Common myeloid progenitor, CD34-positive (primary cell): ENCODE measurements at regions not wholly inside any gene's neighbourhood (a gene's known extent, or its start where the extent isn't known, plus 50 kb on each side); places are given as distances from the start of the nearest gene placed in this dataset.

ENCODE experiments used
- CTCF ChIA-PET: fragments of 350-600 bp; sonication (Branson Sonifier 250); formaldehyde crosslinking; loops from one replicate; lab custom pipeline; 2021; ENCODE audit warnings: antibody characterized with exemption; lab: Charles Lee
- POLR2A ChIA-PET: fragments of 350-600 bp; sonication (Branson Sonifier 250); formaldehyde crosslinking; loops from one replicate; lab custom pipeline; 2021; ENCODE audit warnings: antibody characterized with exemption; lab: Charles Lee
- DNase-seq, 3 donors: peaks; one replicate each; pipeline versions ENCODE4 v3.0.0 to v3.0.0-alpha.2; 2013
- H3K27ac ChIP-seq, 2 experiments: 1 replicate in 1 of 2; 2 replicates in 1 of 2; pipeline ENCODE4 v1.7.0; 2013; ENCODE audit warnings: inconsistent platforms in 2 of 2, low read length in 2 of 2, mild to moderate bottlenecking in 2 of 2, low read depth in 1 of 2, moderate library complexity in 1 of 2; ENCODE audit not compliant: severe bottlenecking in 2 of 2, insufficient read depth in 1 of 2, poor library complexity in 1 of 2
- H3K27me3 ChIP-seq, 5 experiments: replicated peaks in 2 of 5; 1 replicate in 3 of 5; 2 replicates in 2 of 5; pipeline versions ENCODE4 v1.6.1 to v1.7.0; 2013; ENCODE audit warnings: low read length in 4 of 5, mild to moderate bottlenecking in 2 of 5, moderate library complexity in 2 of 5, inconsistent platforms in 1 of 5; ENCODE audit not compliant: insufficient read depth in 5 of 5, control insufficient read depth in 4 of 5
- H3K36me3 ChIP-seq, 4 experiments: 1 replicate in 2 of 4; 2 replicates in 2 of 4; pipeline versions ENCODE4 v1.6.1 to v1.7.0; 2013; ENCODE audit warnings: low read length in 3 of 4, control low read depth in 1 of 4, mild to moderate bottlenecking in 1 of 4; ENCODE audit not compliant: control insufficient read depth in 4 of 4, insufficient read depth in 4 of 4
- H3K4me1 ChIP-seq, 4 experiments: 1 replicate in 3 of 4; 2 replicates in 1 of 4; pipeline versions ENCODE4 v1.6.1 to v1.7.1; 2013; ENCODE audit warnings: low read length in 3 of 4, mild to moderate bottlenecking in 3 of 4, control low read depth in 1 of 4, inconsistent platforms in 1 of 4, moderate library complexity in 1 of 4; ENCODE audit not compliant: control insufficient read depth in 4 of 4, insufficient read depth in 4 of 4; ENCODE audit errors: control extremely low read depth in 1 of 4
- H3K4me3 ChIP-seq, 7 experiments: 1 replicate in 4 of 7; 2 replicates in 3 of 7; pipeline versions ENCODE4 v1.5.1 to v1.7.0; 2013; ENCODE audit warnings: mild to moderate bottlenecking in 7 of 7, low read length in 6 of 7, moderate library complexity in 6 of 7, inconsistent platforms in 2 of 7, low read depth in 2 of 7, control low read depth in 1 of 7; ENCODE audit not compliant: insufficient read depth in 4 of 7, control insufficient read depth in 1 of 7; ENCODE audit errors: extremely low read depth in 1 of 7
- H3K9me3 ChIP-seq, 5 experiments: 1 replicate in 4 of 5; 2 replicates in 1 of 5; pipeline versions ENCODE4 v1.6.1 to v1.7.1; 2013; ENCODE audit warnings: low read length in 4 of 5, mild to moderate bottlenecking in 2 of 5, inconsistent platforms in 1 of 5, low read depth in 1 of 5, moderate library complexity in 1 of 5; ENCODE audit not compliant: control insufficient read depth in 4 of 5, insufficient read depth in 2 of 5; ENCODE audit errors: control extremely low read depth in 1 of 5
- WGBS: methylation state at CpG from one replicate; pipeline ENCODE4 v1.1.5; 2013; ENCODE audit not compliant: insufficient coverage; 5-methylcytosine and 5-hydroxymethylcytosine counted together

DNA sequence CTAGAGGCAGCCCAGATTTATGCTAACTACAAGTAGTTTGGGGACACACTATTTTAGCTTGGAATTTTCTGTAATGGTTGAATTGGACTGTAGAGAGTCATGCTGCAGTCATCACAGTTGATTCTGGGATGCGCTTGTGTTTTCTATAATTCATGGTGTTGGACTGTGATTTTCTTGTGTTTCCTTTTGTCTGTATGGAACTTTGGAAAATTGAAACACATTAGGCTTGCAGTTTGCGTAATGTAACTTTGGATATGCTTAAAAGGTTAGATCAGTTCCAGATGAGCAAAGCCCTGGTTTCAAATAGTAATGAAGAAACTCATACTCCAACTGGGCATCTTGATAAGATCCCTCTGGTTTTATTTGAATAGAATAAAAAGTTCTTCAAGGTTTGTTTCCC lies 502.2 kb downstream of the ARL4A start:
- ChIA-PET POLR2A (no interaction called here), CTCF (no interaction called here)
- no peak for DNase-seq
- Histone ChIP-seq H3K4me1 (no peaks in the 10 kb centered on the region), H3K9me3 (no peaks in the 10 kb centered on the region), H3K4me3 (no peak overlapping the region), H3K36me3 (no peaks in the 10 kb centered on the region), H3K27me3 (no peaks in the 10 kb centered on the region), H3K27ac (no peak overlapping the region)
- WGBS, result 100% methylated on average over 1 of the region's 2 CpGs

DNA sequence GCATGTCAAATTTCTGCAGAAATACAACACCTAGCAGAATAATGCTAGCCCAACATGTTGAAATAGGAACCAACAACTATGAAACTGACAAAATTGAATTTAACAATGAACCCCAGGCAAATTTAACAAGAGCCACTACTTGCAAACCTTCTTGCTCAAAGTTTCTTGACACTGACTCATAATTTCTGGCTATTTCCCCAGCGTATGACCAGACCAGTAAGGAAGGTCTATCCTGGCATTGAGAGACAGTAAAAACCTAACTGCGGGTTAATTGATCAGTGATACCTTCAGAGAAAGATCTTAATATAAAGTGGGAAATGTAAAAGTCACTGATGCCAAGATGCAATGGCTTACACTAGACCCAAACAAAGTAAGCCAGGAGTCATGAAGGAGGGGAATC lies 510.1 kb downstream of the ARL4A start:
- no peak overlapping the region for H3K4me3 ChIP-seq
- no peaks in the 10 kb centered on the region for H3K4me1 ChIP-seq
- H3K27ac ChIP-seq, result no peak overlapping the region
- no peak for DNase-seq
- H3K9me3 ChIP-seq, result no peaks in the 10 kb centered on the region
- no peaks in the 10 kb centered on the region for H3K36me3 ChIP-seq
- H3K27me3 ChIP-seq, result no peaks in the 10 kb centered on the region
- POLR2A ChIA-PET, result no interaction called here
- 90% methylated on average over 2 of the region's 2 CpGs for WGBS
- CTCF ChIA-PET, result no interaction called here

DNA sequence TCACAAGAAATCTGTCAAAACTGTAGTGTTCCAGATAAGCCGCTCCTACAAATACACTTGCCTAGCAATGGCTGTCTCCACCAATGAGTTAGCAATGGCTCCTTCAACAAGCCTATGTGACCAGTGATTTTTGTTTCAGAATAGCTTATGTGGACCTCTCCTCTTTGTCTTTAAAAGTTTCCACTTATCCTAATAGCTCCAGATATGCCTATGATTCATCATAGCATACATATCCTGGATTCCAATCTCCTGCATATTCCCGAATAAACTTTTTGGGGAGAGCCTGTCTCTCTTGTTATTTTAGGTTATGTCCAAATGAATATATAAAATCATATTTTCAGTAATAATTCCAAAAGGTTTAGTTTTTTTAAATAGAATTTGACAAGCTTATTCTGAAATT lies 510.6 kb downstream of the ARL4A start:
- Histone ChIP-seq H3K4me1 (no peaks in the 10 kb centered on the region), H3K27me3 (no peaks in the 10 kb centered on the region), H3K4me3 (no peak overlapping the region), H3K36me3 (no peaks in the 10 kb centered on the region), H3K27ac (no peak overlapping the region), H3K9me3 (no peaks in the 10 kb centered on the region)
- DNase-seq, result no peak
- POLR2A ChIA-PET, result no interaction called here
- WGBS, result 100% methylated on average over 1 of the region's 2 CpGs
- CTCF ChIA-PET, result no interaction called here

DNA sequence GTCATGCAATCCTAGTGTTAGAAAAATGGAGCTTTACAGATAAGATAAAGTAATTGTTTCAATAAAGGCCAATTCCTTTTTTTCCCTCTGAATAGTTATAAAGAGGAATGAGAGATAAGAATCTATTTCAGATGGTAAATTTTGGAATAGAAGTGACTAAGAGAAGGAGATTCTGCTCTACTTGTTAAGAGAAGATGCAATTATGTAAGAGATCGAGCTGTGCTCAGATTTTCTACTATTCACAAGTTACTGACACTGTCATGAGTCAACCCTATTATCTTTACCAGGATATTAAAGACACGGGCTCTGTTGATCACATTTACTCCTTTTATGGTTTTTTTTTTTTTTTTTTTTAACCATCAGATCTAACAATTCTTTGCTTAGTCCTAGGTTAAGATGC lies 511.3 kb downstream of the ARL4A start:
- Histone ChIP-seq H3K9me3 (no peaks in the 10 kb centered on the region), H3K27me3 (no peaks in the 10 kb centered on the region), H3K27ac (no peak overlapping the region), H3K4me3 (no peak overlapping the region), H3K36me3 (no peaks in the 10 kb centered on the region), H3K4me1 (no peaks in the 10 kb centered on the region)
- CTCF ChIA-PET, result no interaction called here
- POLR2A ChIA-PET, result no interaction called here
- no peak for DNase-seq
- no CpG with 5 or more reads among the region's 2 CpGs for WGBS

DNA sequence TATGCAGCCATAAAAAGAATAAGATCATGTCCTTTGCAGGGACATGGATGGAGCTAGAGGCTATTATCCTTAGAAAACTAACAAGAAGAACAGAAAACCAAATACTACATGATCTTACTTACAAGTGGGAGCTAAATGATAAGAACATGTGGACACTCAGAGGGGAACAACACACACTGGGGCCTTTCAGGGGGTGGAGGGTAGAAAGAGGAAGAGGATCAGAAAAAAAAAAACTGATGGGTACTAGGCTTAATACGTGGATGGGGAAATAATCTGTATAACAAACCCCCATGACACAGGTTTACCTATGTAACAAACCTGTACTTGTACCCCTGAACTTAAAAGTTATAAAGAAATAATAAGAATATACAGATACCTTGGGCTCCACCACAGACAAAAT lies 514.2 kb downstream of the ARL4A start:
- no CpG with 5 or more reads among the region's 1 CpG for WGBS
- Histone ChIP-seq H3K27ac (no peak overlapping the region), H3K4me1 (no peaks in the 10 kb centered on the region), H3K4me3 (no peak overlapping the region), H3K36me3 (no peaks in the 10 kb centered on the region), H3K9me3 (no peaks in the 10 kb centered on the region), H3K27me3 (no peaks in the 10 kb centered on the region)
- peak in 2 of 3 donors; percentile 23 to 36 for DNase-seq
- ChIA-PET POLR2A (no interaction called here), CTCF (interaction anchor here (0.8 kb wide), 1 partner anchor 16 kb away, joined by 3 read pairs; no protein-coding TSS in a partner anchor)

DNA sequence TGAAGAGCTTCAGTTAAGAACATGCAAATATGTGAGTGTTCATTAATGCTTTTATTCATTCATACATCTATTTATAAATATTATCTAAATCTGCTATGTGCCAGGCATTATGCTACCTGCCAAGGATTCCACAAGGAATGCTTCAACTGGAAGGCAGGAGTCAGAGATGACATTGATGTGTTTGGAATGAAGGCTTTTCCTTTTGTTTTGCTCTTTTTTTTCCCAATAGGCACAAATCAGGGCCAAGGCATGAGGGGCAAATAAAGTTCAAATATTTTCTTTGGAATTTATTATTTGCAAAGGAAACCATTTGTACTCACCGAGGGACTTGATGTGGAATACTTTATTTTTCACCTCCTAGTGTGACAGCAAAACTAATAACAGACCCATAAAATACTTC lies 530.3 kb downstream of the ARL4A start:
- no CpG with 5 or more reads among the region's 1 CpG for WGBS
- Histone ChIP-seq H3K27me3 (no peaks in the 10 kb centered on the region), H3K9me3 (no peaks in the 10 kb centered on the region), H3K4me3 (no peak overlapping the region), H3K27ac (no peak overlapping the region), H3K4me1 (no peaks in the 10 kb centered on the region), H3K36me3 (no peaks in the 10 kb centered on the region)
- DNase-seq, result no peak
- ChIA-PET POLR2A (no interaction called here), CTCF (interaction anchor here (1.1 kb wide), 1 partner anchor 16 kb away, joined by 3 read pairs; no protein-coding TSS in a partner anchor)

DNA sequence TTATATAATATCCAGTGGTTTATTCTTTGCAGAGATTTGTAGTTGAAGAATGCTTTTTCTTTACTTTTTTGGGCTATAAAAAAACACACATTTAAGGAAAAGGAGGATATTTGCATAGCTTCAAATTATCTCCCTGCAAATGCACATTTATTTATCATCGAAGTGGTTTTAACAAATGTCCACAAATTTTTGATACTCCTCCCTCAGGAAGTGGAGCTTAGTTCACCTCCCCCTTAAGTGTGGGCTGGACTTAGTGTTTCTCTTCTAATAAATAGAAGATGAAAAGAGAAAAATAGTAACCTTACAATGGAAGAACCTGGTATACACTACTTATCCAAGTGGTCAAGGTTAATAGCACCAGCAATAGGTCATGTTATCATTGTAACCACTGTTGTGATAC lies 537.6 kb downstream of the ARL4A start:
- no peak for DNase-seq
- no CpG with 5 or more reads among the region's 1 CpG for WGBS
- H3K27ac ChIP-seq, result no peak overlapping the region
- H3K27me3 ChIP-seq, result no peaks in the 10 kb centered on the region
- POLR2A ChIA-PET, result no interaction called here
- H3K4me1 ChIP-seq, result no peaks in the 10 kb centered on the region
- CTCF ChIA-PET, result interaction anchor here (1.2 kb wide), 1 partner anchor 188 kb away, joined by 3 read pairs; no protein-coding TSS in a partner anchor
- no peaks in the 10 kb centered on the region for H3K36me3 ChIP-seq
- peaks cover 0 to 3% (median 0%) of the 10 kb centered on the region in 5 experiments for H3K9me3 ChIP-seq
- H3K4me3 ChIP-seq, result no peak overlapping the region
